C4-2B (cell line): ENCODE measurements at regions not wholly inside any gene's neighbourhood (a gene's known extent, or its start where the extent isn't known, plus 50 kb on each side); places are given as distances from the start of the nearest gene placed in this dataset.

Experiments used
- H3K27ac ChIP-seq: fragments of 450-650 bp; 2 replicates; pipeline ENCODE4 v1.5.1; 2017
- ZFX ChIP-seq: fragments of 450-650 bp; IDR thresholded peaks from 2 replicates; pipeline ENCODE4 v1.6.1; 2017
- TF ChIP-seq, protein P1 (sequence below): fragments of 450-650 bp; conservative IDR thresholded peaks from 2 replicates; pipeline ENCODE4 v1.5.1; 2017; ENCODE audit warnings: mild to moderate bottlenecking

DNA sequence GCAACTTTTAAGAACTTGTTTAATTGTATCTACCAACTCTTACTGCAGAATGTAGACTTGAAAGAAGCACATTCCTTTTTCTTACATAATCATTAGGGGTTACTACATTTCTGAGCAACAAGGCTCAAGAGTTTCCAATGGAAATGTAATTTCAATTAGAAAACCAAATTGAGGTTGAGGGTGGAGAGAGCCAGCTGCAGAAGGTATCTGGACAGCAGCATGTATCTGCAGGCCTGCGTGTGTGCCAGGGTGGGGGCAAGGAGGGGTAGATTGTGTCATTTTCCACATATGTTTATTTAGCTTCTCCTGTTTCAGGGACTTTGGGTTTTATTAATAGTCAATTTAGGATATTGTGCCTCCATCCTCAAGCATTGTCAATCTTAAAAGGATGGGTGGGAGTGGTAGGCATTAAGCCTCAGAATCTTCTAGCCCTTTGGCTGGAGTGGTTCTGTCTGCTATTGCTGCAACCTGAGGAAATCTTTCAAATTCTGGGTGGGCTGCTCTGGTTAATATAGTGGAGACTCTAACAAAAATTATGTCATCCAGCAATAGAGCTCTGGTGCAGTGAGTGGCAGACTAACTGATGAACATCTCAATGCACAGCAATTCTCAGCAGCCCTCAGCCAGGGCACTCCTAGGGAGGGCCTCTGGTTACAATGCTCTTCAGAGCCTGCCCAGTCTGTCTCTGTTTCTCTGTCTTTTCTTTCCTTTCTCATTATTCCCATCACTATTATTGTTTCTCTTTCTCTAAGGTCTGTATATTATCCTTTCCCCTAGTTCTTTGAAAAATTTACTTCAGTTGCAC is 151.4 kb downstream of the RPIA start:
- TF ChIP-seq, protein P1, sequence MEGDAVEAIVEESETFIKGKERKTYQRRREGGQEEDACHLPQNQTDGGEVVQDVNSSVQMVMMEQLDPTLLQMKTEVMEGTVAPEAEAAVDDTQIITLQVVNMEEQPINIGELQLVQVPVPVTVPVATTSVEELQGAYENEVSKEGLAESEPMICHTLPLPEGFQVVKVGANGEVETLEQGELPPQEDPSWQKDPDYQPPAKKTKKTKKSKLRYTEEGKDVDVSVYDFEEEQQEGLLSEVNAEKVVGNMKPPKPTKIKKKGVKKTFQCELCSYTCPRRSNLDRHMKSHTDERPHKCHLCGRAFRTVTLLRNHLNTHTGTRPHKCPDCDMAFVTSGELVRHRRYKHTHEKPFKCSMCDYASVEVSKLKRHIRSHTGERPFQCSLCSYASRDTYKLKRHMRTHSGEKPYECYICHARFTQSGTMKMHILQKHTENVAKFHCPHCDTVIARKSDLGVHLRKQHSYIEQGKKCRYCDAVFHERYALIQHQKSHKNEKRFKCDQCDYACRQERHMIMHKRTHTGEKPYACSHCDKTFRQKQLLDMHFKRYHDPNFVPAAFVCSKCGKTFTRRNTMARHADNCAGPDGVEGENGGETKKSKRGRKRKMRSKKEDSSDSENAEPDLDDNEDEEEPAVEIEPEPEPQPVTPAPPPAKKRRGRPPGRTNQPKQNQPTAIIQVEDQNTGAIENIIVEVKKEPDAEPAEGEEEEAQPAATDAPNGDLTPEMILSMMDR = no peak
- TF ChIP-seq ZFX = no peak
- no peak overlapping the region for H3K27ac ChIP-seq

- no peak overlapping the region for H3K27ac ChIP-seq
- TF ChIP-seq ZFX = no peak
- TF ChIP-seq, protein P1 = no peak
Measured at GRCh38 chr2:88843651-88844050, 152.2 kb downstream of the RPIA start.

DNA sequence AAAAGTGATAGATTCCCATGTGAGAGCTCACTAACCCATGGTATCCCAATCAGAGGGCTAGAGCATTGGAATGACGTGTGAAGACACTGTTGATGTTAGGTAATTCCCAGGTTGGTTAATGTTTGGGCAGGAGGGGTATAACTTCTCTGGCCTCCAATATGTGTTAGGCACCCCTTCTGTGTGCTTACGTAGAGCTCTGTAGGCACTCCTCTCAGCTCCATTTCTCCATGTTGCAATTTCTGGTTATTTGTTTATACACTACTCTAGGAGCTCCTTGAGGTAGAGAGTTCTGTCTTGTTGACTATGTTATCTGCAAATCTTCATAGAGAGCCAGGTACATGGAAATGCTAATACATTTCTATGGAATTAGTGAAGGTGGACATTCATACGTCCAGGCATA is 153.5 kb downstream of the RPIA start:
- H3K27ac ChIP-seq = no peak overlapping the region
- no peak for TF ChIP-seq ZFX
- TF ChIP-seq, protein P1 = no peak

GRCh38 chr2:88845772-88846661 is 154.5 kb downstream of the RPIA start:
- no peak overlapping the region for H3K27ac ChIP-seq
- TF ChIP-seq ZFX = no peak
- TF ChIP-seq, protein P1 = no peak

- TF ChIP-seq, protein P1 = no peak
- no peak for TF ChIP-seq ZFX
- no peak overlapping the region for H3K27ac ChIP-seq
Measured at GRCh38 chr2:88852753-88853402, 161.4 kb downstream of the RPIA start.

GRCh38 chr2:88853403-88853790 is 161.9 kb downstream of the RPIA start:
- TF ChIP-seq, protein P1 = no peak
- TF ChIP-seq ZFX = no peak
- no peak overlapping the region for H3K27ac ChIP-seq
